ENCODE measurements at regions not wholly inside any gene's neighbourhood (a gene's known extent, or its start where the extent isn't known, plus 50 kb on each side); places are given as distances from the start of the nearest gene placed in this dataset.

GRCh38 chr18:46278481-46279465 lies 174.6 kb downstream of the HAUS1 start:
- H2AFZ ChIP-seq (ENCODE audit: low read length): no peak overlapping the region
- no peaks in the 10 kb centered on the region for H3K79me2 ChIP-seq (ENCODE audit: control insufficient read depth in 1 of 2, insufficient read depth in 2 of 2, low read length in 2 of 2)
- H4K5ac ChIP-seq (ENCODE audit: insufficient read length, low read depth, low read length): no peak overlapping the region
- ChIA-PET CTCF (ENCODE audit: partially characterized antibody) (interaction anchor here (0.6 to 10.2 kb wide), 22 partner anchors 8 to 380 kb away, joined by 3 to 196 read pairs (median 10); a partner anchor contains a TSS), POLR2A (ENCODE audit: partially characterized antibody) (interaction anchor here (0.7 to 1.0 kb wide), 4 partner anchors 19 to 382 kb away, joined by 3 read pairs; a partner anchor contains a TSS)
- peaks cover 6 to 16% (median 9%) of the 10 kb centered on the region in 4 experiments; a peak in 6 of 7 replicates for H3K4me1 ChIP-seq (replicated peaks in 1 of 4; ENCODE audit: control insufficient read depth in 3 of 4, insufficient read depth in 4 of 4, low read length in 3 of 4)
- no peak for DNase-seq (ENCODE audit: low read depth in 1 of 2, low spot score in 2 of 2)
- no peaks in the 10 kb centered on the region; the same call in 1 of the 2 replicates for H3K79me1 ChIP-seq (ENCODE audit: low read depth, low read length)
- H2BK12ac ChIP-seq (ENCODE audit: low read depth, low read length): no peak overlapping the region
- no peaks in the 10 kb centered on the region for H3K27me3 ChIP-seq (replicated peaks in 1 of 4; ENCODE audit: control insufficient read depth in 3 of 4, extremely low read depth in 1 of 4, insufficient read depth in 3 of 4, low read length in 3 of 4)
- H3K9me3 ChIP-seq (ENCODE audit: insufficient read depth in 2 of 2, low read depth in 1 of 2, low read length in 1 of 2): no peaks in the 10 kb centered on the region
- H3K9ac ChIP-seq (replicated peaks in 1 of 4; ENCODE audit: extremely low read depth in 1 of 4, low read depth in 3 of 4, low read length in 3 of 4): no peak overlapping the region
- no peak overlapping the region for H3K4me2 ChIP-seq (ENCODE audit: insufficient read depth in 1 of 2, low read depth in 2 of 2, low read length in 2 of 2)
- FAIRE-seq: no peak
- H3K4ac ChIP-seq (replicated peaks; ENCODE audit: insufficient read length, low read depth, low read length): no peak overlapping the region
- H3K56ac ChIP-seq (replicated peaks; ENCODE audit: insufficient read length, low read depth, low read length): no peak overlapping the region
- no peak overlapping the region for H2BK15ac ChIP-seq (ENCODE audit: low read length)
- H3K23me2 ChIP-seq (ENCODE audit: low read depth, low read length): no peaks in the 10 kb centered on the region
- no peak overlapping the region for H4K91ac ChIP-seq (replicated peaks; ENCODE audit: insufficient read length, low read length)
- no peak overlapping the region for H2BK20ac ChIP-seq (ENCODE audit: low read length)
- no peak overlapping the region for H3K27ac ChIP-seq (ENCODE audit: low read depth, low read length)
- H2BK5ac ChIP-seq (ENCODE audit: low read depth, low read length): no peak overlapping the region
- no peak overlapping the region; the same call in 1 of the 2 replicates for H4K8ac ChIP-seq (ENCODE audit: extremely low read depth, insufficient read depth, low read length)
- no peak overlapping the region for H3K23ac ChIP-seq (ENCODE audit: insufficient read length)
- H2AK5ac ChIP-seq (ENCODE audit: low read depth, low read length): no peak overlapping the region
- H4K20me1 ChIP-seq (replicated peaks in 1 of 2; ENCODE audit: control insufficient read depth in 1 of 2, insufficient read depth in 2 of 2, low read length in 2 of 2): no peaks in the 10 kb centered on the region
- H2BK120ac ChIP-seq (replicated peaks; ENCODE audit: low read depth, low read length): no peak overlapping the region
- H3K36me3 ChIP-seq (ENCODE audit: control insufficient read depth in 2 of 4, insufficient read depth in 4 of 4, low read length in 3 of 4): no peaks in the 10 kb centered on the region
- no peak overlapping the region for H3K18ac ChIP-seq (ENCODE audit: extremely low read depth, low read length)
- TF ChIP-seq JUND (IDR thresholded peaks at IDR 0.05; ENCODE audit: low read length) (no peak), CEBPB (IDR thresholded peaks at IDR 0.05; ENCODE audit: low read depth, low read length) (no peak), SP2 (IDR thresholded peaks at IDR 0.05; ENCODE audit: low read length) (no peak), EZH2 (IDR thresholded peaks at IDR 0.05; ENCODE audit: low read depth, low read length, severe bottlenecking) (no peak), RXRA (IDR thresholded peaks at IDR 0.05; ENCODE audit: insufficient read depth, low read depth, low read length) (no peak), CHD2 (IDR thresholded peaks at IDR 0.05; ENCODE audit: low read length) (no peak), BCL11A (IDR thresholded peaks at IDR 0.05; ENCODE audit: low read depth in 2 of 2, low read length in 2 of 2) (no peak), SIN3A (conservative IDR thresholded peaks at IDR 0.05 in 1 of 2, IDR thresholded peaks at IDR 0.05 in 1 of 2; ENCODE audit: low read depth in 1 of 2, low read length in 2 of 2) (no peak)
- 76% methylated on average over 10 of the region's 10 CpGs; no CpG with 5 or more reads in 1 of the 2 experiments for WGBS, 2 experiments (ENCODE audit: extremely low coverage in 1 of 2, insufficient coverage in 1 of 2, insufficient read length in 1 of 2, insufficient replicate concordance in 2 of 2, low coverage in 1 of 2, low lambda C conversion rate in 2 of 2, missing lambda C conversion rate in 1 of 2)
- no peak overlapping the region for H3K4me3 ChIP-seq (ENCODE audit: extremely low read depth in 1 of 4, insufficient read depth in 2 of 4, low read depth in 3 of 4, low read length in 4 of 4)
- H3K14ac ChIP-seq (ENCODE audit: insufficient read length): no peak overlapping the region

Measured in H1 (cell line).